A673 (cell line): ENCODE measurements at regions not wholly inside any gene's neighbourhood (a gene's known extent, or its start where the extent isn't known, plus 50 kb on each side); places are given as distances from the start of the nearest gene placed in this dataset.

ENCODE experiments used
- BruUV-seq: library from RNA; stranded (reverse); fragments of 400-500 nt; replicated peaks from 2 replicates; lab custom pipeline; 2021; lab: Mats Ljungman, UMichigan
- CTCF ChIA-PET: fragments of 300-600 bp; sonication (Branson Sonifier 250); formaldehyde crosslinking; loops from one replicate; lab custom pipeline; 2022; ENCODE audit warnings: antibody characterized with exemption; lab: Charles Lee
- POLR2A ChIA-PET: fragments of 300-600 bp; sonication (Branson Sonifier 250); formaldehyde crosslinking; loops from one replicate; lab custom pipeline; 2022; ENCODE audit warnings: antibody characterized with exemption; ENCODE audit not compliant: low non-redundant PET; lab: Charles Lee
- DNase-seq: peaks from one replicate; pipeline ENCODE4 v3.0.0-alpha.2; 2015; ENCODE audit warnings: low spot score
- H3K27ac ChIP-seq: fragments of 200-600 bp; sonication (generic); 2 replicates; pipeline ENCODE4 v1.5.1; 2016; ENCODE audit warnings: mixed run types, low read depth, mild to moderate bottlenecking, mixed read lengths, antibody characterized with exemption, low read length; ENCODE audit not compliant: poor library complexity, severe bottlenecking
- H3K27me3 ChIP-seq: fragments of 200-600 bp; sonication (generic); replicated peaks from 2 replicates; pipeline ENCODE4 v1.6.1; 2017; ENCODE audit warnings: mixed run types, low read depth, mild to moderate bottlenecking, mixed read lengths, antibody characterized with exemption, low read length; ENCODE audit not compliant: insufficient read depth, poor library complexity
- H3K36me3 ChIP-seq: fragments of 200-600 bp; sonication (generic); 2 replicates; pipeline ENCODE4 v1.6.1; 2016; ENCODE audit warnings: mixed run types, mild to moderate bottlenecking, mixed read lengths, antibody characterized with exemption, low read length; ENCODE audit not compliant: insufficient read depth, poor library complexity, severe bottlenecking
- H3K4me1 ChIP-seq: fragments of 200-600 bp; sonication (generic); 2 replicates; pipeline ENCODE4 v1.6.1; 2017; ENCODE audit warnings: mixed run types, mild to moderate bottlenecking, mixed read lengths, antibody characterized with exemption, low read length; ENCODE audit not compliant: insufficient read depth, poor library complexity, severe bottlenecking
- H3K4me3 ChIP-seq: fragments of 200-600 bp; sonication (generic); 2 replicates; pipeline ENCODE4 v1.5.1; 2016; ENCODE audit warnings: low read depth, mixed run types, mild to moderate bottlenecking, mixed read lengths, low read length; ENCODE audit not compliant: poor library complexity, severe bottlenecking
- H3K9me3 ChIP-seq: fragments of 200-600 bp; sonication (generic); 2 replicates; pipeline ENCODE4 v1.6.1; 2016; ENCODE audit warnings: mixed run types, low read depth, mild to moderate bottlenecking, mixed read lengths, antibody characterized with exemption, low read length; ENCODE audit not compliant: poor library complexity, severe bottlenecking
- CTCF ChIP-seq: fragments of 300-800, 200-600 bp; sonication (generic); conservative IDR thresholded peaks from 2 replicates; pipeline ENCODE4 v1.5.1; 2017; ENCODE audit warnings: low read depth, mild to moderate bottlenecking, antibody characterized with exemption, low read length, moderate library complexity, mixed read lengths
- EZH2 ChIP-seq: fragments of 200-600 bp; sonication (generic); IDR thresholded peaks from 2 replicates; pipeline ENCODE4 v1.6.1; 2017; ENCODE audit warnings: borderline replicate concordance, low read depth, mild to moderate bottlenecking, mixed read lengths, antibody characterized with exemption, low read length; ENCODE audit not compliant: poor library complexity, severe bottlenecking
- intact Hi-C: fragments of 100-400 bp; cut with micrococcal nuclease; formaldehyde crosslinking; loops from one replicate; pipeline ENCODE4 v1.10.0; 2022; ENCODE audit not compliant: unreplicated experiment

DNA sequence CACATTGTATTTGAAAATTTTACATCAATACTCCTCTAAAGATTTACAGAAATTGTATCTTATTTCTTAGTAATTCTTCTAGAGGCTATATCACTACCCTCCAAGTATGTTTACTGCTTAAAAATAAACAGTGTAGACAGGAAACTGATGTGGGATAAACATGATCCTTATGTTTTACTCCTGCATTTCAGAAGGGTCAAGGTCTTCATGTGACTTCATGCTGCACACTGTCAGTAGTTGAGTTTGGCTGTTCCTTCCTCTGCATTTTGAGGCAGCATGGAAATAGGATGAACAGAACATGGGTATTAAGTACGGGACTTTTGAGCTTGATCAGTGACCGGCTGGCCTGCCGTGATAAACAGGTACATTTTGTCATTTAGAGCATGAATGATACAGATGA is 179.2 kb upstream of the FERMT1 start:
- Histone ChIP-seq H3K36me3 (no peaks in the 10 kb centered on the region), H3K27me3 (no peaks in the 10 kb centered on the region), H3K9me3 (no peaks in the 10 kb centered on the region), H3K4me3 (no peak overlapping the region), H3K27ac (no peak overlapping the region), H3K4me1 (no peaks in the 10 kb centered on the region)
- DNase-seq, result no peak
- intact Hi-C loops, result no loop called here
- TF ChIP-seq CTCF (no peak), EZH2 (no peak)
- CTCF ChIA-PET, result no interaction called here
- POLR2A ChIA-PET, result no interaction called here
- BruUV-seq, result no TSS peak

DNA sequence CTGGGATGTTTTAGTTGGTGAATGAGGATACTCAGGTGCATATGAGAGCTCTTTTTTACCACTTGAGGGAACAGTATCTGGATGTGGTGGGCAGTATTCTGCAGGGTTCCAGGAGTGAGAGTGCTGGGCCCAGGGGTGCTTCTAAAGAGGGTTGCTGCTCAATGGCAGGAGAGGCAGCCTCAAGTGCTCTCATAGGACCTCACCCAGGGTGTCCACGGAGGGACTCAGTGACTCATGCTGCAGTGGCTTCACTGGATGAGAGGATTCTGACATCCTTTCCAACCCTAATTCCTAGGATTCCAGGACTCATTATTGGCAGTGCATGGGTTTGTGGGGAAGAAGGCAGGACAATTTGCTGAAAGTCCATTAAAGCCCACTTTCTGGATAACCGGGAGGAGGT is 176.6 kb upstream of the FERMT1 start:
- intact Hi-C loops, result no loop called here
- Histone ChIP-seq H3K9me3 (no peaks in the 10 kb centered on the region), H3K4me1 (no peaks in the 10 kb centered on the region), H3K27ac (no peak overlapping the region), H3K27me3 (no peaks in the 10 kb centered on the region), H3K4me3 (no peak overlapping the region), H3K36me3 (no peaks in the 10 kb centered on the region)
- BruUV-seq, result no TSS peak
- TF ChIP-seq EZH2 (no peak), CTCF (no peak)
- POLR2A ChIA-PET, result no interaction called here
- no peak for DNase-seq
- CTCF ChIA-PET, result no interaction called here

DNA sequence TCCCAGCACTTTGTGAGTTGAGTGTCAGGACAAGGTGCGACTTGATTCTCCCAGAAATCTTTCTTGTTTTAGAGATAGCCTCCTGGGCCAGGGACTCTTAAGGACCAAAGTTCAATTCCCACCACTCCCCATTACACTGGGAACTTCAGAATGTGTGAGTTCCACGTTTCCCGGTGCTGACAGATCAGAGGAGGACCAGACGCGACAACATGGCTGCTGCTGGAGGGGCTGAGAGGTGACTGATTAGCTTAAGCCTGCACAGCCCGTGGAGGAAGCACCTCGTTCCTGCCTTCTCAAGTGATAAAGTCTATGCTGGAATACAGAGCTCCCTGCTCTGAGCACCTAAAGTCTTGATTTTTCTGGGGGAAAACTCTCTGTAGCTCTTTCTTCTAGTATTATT is 175.2 kb upstream of the FERMT1 start:
- no peak for DNase-seq
- no TSS peak for BruUV-seq
- intact Hi-C loops, result no loop called here
- ChIA-PET CTCF (no interaction called here), POLR2A (no interaction called here)
- no peaks in the 10 kb centered on the region for H3K9me3 ChIP-seq
- H3K4me1 ChIP-seq, result no peaks in the 10 kb centered on the region
- no peaks in the 10 kb centered on the region for H3K36me3 ChIP-seq
- H3K27ac ChIP-seq, result no peak overlapping the region
- H3K27me3 ChIP-seq, result no peaks in the 10 kb centered on the region
- TF ChIP-seq EZH2 (no peak), CTCF (no peak)
- H3K4me3 ChIP-seq, result no peak overlapping the region
